Colon (tissue), 2 donors: ENCODE measurements at regions not wholly inside any gene's neighbourhood (a gene's known extent, or its start where the extent isn't known, plus 50 kb on each side); places are given as distances from the start of the nearest gene placed in this dataset.
"Not testable (repeated sequence)": the region's sequence is repeated elsewhere in the genome, so short reads cannot be mapped to it uniquely, and the experiment has no call there.

Experiments used
- FAIRE-seq: peaks from 2 replicates; lab custom pipeline; 2012; peaks lifted over from hg19 to GRCh38; lab: Jason Lieb, UNC
- donor health status: control.
- donor health status: control.

DNA sequence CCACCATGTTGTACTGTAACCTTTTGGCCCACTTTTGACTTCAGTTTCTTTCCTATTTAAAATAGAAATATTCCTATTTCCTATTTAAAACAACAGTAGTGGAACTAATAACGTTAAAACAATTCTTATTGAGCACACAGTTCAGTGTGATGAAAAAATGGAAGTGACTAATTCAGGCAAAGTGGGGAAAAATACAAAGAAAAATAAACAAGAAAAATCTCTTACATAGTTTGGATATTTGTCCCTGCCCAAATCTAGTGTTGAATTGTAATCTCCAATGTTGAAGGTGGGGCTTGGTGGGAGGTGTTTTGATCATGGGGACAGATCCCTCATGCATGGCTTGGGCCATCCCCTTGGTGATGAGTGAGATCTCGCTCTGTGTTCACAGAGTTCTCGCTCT lies 198.1 kb upstream of the CPHXL start:
- no peak for FAIRE-seq

DNA sequence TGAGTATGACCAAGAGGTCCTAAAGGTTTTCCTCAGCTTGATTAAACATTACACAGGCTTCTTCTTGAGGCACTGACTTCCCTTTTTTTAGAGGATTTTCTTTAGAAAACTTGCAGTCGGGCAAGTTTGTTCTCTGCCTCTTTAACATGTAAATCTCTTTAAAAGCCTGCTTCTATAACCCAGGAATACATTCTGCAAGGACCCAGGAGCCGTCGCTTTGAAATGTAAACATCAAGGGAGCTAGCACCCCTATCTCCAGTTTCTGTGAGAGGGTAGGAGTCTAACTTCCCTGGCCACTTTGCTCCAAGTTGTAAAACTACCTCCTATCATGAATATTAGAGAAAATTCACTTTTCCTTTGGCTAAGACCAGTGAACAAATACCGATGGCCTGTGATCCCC lies 201.5 kb upstream of the CPHXL start:
- no peak for FAIRE-seq

DNA sequence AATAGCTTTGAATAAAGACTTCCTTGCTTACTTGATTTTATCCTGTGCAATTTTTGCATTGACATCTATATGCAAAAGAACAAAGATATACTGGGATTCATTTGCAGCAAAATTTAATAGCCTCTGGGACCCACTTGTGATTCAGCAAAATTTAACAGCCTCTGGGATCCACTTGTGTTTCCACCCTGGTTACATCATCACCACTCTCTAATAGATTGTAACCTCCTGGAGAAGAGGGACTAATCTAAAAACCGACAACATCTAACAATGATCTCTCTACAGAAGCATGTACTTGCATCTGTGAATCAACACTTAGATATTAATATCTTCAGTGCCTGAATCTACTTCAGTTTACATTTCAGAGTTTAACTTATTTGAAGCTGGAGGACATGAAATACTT lies 202.0 kb upstream of the CPHXL start:
- no peak for FAIRE-seq

DNA sequence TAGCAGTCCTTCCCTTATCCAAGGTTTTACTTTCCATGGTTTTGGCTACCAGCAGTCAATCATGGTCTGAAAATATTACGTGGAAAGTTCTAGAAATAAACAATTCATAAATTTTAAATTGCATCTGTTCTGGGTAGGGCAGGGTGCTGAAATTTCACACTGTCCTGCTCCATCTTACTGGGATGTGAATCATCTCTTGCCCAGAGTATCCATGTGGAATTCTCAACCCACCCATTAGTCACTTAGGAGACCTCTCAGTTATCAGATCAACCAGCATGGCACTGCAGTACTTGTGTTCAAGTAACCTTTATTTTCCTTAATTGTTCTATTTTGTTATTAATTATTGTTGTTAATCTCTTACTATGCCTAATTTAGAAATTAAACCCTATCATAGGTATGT lies 202.8 kb upstream of the CPHXL start:
- FAIRE-seq, result no peak

DNA sequence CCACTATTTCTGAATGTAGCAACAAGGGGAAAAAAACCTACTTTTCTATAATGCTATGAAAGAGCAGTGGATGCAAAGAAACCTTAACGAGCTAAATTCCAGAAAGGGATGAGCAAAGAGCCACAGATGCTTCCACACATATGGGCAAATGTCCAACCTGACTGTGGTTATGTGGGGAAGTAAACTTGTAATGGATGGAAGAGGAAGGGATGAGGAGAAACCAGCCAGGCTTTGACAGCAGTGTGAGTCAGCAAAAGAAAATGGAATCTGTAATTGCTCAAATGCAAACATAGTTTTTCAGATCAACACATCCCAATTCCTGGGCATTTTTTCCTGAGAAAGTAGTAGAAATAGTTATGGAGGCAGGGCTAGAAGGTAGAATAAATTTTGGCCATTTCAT lies 204.8 kb upstream of the CPHXL start:
- FAIRE-seq, result no peak

DNA sequence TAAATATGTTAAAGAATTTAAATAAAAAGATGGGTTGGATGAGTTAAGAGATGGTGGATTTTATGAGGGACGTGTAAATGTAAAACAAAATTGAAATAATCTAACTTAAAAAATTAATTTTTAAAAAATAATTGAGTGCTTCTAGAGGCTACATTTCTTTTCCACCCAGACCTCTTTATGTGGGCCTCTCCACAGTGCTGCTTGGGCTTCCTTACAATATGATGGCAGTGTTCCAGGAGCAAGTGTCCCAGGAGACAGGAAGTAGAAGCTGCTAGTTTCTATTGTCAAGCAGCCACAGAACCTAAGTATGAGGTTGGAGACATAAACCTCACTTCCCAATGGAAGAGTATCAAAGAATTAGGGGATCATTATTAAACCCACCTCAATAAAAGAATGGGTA lies 205.7 kb upstream of the CPHXL start:
- no peak for FAIRE-seq

DNA sequence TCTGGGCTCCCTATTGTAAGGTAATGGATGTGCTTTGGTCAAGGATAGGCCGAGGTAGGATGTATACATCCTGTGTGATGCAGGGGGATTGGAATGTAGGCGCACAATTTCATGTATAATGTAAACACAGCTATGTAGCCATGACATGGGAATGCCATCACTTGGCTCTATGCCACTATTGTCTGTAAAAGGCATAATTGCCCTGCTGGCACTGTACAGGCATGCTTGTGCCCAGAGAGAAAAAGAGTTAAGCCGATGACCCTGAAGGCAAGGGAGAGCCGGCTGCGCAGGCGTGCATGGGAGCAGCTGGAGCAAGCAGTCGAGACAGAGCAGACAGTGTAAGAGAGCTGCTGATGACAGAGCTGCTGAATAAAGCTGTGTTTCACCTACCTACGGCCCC lies 212.5 kb upstream of the CPHXL start:
- FAIRE-seq, result no peak

DNA sequence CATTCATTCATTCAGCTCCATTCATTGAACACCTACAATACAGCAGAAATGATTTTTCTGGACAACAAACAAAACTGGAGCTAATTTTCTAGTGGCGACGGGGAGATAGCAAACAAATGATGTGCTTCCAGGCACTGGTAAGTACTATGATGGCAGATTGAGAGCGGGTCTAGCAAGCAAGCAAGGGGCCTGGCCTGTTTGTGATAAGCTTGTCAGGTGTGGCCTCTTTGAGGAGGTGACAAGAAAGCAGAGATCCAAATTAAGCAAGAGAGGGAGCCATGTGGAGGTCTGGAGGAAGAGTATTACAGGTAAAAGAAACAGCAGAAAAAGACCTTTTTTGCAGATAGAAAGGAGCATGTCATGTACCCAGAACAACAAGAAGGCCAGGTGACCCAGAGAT lies 216.1 kb upstream of the CPHXL start:
- FAIRE-seq, result no peak

DNA sequence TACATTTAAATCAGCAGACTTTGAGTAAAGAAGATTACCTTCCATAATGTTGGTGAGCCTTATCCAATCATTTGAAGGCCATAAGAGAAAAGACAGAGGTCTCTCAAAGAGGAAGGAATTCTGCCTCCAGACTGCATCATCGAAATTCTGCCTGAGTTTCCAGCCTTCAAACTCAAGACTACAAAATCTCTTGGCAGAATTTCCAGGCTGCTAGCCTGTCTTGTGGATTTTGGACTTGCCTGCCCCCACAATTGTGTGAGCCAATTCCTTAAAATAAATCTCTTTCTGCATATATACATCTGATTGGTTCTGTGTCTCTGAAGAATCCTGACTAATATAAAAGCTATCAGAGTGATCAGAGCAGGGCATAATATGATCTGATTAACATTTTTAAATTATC lies 216.6 kb upstream of the CPHXL start:
- FAIRE-seq, result no peak

DNA sequence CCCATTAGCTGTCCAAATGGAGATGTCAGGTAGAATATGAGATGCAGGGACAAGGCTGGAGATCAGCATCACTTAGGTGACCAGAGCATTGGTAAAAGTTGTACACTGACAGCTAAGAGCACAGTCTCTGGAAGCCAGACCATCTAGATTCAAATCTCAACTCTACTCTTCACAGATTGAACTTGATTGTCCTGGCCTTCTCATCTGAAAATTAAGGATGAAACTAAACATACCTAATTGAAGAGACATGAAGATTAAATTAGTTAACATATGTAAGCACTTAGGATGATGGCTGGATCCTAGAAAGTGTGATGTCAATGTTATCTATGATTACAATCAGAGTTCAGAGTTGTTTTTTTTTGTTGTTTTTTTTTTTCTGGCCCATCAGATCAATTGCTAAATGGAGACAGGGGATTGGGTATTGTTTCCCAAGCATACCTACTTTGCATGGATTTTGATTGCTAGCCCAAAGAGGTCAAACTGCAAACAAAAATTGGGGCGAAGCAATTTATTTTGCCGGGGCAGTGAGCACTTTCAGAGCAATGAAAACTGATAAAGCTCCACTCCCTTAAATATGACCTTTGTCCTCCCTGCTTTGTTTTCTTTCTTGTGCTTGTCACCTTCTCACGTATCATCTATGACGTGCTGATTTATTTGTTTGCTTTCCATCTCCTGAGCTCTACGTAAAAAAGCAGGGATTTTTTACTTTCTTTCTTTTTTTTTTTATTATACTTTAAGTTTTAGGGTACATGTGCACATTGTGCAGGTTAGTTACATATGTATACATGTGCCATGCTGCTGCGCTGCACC lies 217.6 kb upstream of the CPHXL start:
- no peak for FAIRE-seq

DNA sequence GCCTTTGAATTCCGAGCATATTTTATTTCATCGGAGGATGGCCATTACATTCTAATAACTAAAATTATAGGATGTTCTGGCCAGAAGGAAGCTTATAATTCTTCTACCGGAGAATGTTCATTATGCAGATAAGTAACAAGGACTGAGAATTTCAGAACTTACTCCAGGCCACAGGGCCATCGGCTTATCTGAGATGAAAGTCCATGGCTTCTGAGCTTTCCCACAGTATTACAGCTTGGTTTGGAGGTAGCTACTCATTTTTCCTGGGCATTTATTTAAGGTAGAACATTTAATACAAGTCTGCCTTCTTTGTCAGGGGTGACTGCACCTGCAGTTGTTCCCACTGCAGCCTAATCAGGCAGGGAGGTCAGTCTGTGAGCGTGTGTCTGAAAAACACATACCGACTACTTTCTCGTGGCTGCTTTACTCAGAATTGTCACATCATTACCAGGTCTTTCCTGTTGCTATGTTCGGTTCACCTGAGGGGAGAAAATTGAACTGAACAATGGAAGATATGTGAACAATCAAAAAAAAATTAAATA lies 219.7 kb upstream of the CPHXL start:
- no peak for FAIRE-seq

DNA sequence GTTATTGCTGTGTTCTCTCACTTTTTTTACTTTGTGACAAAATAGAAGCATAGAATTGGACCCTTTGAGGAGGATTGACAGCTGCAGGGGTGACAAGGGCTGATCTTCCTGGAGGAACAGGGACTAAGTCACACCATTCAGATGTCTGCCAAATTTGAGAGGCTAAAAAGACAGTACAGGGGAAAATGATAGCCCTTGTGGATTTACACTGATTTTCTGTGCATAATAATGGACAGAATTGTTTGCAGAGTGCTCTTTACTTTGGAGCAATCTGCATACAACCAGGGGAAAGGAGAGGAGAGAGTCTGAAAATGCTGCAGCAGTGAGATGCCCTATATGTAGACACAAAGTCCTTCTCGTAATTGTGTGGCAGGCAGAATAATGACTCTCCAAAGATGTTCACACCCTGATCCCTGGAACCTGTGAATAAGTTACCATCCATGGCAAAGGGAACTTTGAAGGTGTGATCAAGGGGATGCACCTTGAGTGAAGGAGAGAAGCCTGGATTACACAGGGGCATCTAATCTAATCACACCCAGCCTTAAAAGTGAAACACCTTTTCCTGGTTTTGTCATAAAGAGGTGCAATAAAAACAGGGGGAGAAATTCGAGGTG lies 221.4 kb upstream of the CPHXL start:
- FAIRE-seq, result no peak

DNA sequence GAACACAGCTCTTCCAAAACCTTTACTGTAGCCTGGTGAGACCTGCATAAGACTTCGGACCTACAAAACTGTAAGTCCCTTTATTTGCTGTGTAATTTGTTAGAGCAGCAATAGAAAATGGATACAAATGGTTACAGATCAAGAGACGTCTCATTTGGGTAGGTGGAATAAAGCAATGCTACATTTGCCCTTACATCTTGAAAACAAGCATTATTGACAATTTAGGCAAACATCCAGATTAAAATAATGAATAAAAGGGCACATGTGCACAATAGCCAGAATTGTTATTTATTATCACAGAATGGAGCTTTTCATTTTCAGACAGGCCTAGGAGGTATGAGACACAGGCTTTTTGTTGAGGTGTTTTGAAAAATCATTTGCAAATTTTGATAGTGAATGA lies 222.2 kb upstream of the CPHXL start:
- FAIRE-seq, result no peak

DNA sequence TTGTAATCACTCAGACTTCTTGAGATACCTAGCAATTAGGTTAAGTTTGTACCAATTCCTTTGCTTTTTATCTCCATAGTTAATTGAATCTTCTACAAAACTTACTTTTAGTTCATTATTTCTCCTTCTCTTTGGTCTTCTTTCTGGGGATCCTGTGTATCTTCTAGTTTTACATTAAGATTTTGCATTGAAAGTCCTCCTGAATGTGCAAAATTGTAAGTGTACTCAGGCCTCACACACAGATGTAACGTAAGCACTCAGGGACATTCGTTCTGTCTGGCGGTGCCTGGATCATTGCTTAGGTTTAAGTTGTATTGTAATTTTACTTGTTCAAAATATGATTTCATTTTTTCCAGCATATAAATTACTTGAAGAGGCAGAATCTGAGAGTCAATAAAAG lies 222.6 kb upstream of the CPHXL start:
- FAIRE-seq, result no peak

DNA sequence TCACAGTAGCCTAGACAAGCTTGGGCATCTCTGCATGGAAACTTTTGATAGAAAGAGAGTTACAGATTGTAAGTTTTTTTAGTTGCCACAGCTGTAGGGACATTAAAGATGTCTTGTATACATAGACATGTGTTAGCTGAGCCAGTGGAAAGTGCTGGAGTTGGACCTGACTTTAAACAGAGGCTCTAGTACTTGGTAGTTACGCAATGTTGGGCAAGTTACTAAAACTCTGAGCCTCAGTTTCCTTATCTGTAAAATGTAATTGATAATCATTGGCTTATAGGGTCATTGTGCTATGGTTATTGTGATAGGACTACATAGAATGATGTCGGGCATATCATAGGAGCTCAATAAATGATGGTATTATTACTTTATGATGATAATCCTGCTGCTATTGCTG lies 225.8 kb upstream of the CPHXL start:
- FAIRE-seq, result no peak

DNA sequence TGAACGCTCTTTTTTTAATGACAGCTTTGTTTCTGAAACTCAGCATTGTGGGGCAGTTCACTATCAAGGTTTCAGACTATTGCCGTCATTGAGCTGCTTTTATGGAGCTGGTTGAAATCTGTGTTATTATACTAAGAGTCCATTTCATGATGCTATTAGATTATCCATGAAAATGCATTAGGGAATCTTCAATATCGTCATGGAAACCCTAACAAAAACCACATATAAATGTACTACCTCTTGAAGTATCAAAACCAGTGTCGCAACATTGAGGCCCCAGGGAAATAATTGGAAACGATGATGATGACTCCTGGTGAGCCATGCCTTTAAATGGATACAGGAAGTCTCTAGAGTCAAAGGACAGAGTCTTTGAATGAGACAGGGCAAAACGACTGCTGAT lies 231.6 kb upstream of the CPHXL start:
- FAIRE-seq, result no peak

DNA sequence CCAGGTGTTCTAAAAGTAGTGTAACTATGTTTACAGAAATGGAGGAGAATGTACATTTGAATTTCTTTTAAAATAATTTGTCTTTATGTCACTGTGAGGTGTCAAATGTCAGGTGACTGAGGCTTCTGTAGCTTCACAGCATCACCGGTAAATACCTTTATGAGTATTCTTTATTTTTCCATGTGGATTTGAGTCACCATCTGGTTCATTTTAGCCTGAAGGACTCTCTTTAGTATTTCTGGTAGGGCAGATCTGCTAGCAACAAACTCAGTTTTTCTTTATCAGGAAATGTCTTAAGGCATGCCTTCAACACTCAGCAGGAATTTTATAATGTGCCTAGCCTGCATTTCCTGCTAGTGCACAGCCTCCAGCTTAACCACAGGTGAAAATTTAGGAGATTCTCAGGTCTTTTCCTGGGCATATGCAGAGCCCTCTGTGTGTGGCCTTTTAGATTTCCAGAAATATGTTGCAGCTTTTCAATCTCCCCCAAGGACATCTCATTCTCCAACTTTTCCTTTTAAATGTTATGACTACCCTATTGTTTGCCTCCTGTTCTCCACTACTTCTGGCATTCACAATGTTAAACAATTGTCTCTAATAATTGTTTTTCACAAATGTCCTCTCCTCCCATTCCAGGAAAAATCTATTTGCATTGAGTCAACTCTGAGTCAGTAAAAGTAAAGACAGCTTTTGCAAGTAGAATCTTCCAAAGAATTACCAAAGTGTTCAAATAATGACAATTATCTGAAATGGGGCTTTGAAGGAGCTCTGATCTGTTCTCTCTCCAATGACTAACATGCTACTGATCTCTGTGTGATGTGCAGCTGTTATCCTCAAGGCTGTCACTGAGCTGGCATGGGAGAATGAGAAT lies 239.4 kb upstream of the CPHXL start:
- no peak for FAIRE-seq

DNA sequence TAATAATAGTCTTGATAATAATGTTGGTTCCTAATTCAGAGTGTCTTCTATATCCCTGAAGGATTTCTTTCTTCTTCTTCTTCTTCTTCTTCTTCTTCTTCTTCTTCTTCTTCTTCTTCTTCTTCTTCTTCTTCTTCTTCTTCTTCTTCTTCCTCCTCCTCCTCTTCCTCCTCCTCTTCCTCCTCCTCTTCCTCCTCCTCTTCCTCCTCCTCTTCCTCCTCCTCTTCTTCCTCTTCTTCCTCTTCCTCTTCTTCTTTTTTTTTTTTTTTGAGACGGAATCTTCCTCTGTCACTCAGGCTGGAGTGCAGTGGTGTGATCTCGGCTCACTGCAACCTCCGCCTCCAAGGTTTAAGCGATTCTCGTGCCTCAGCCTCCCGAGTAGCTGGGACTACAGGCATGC lies 242.8 kb upstream of the CPHXL start:
- not testable (repeated sequence) for FAIRE-seq

DNA sequence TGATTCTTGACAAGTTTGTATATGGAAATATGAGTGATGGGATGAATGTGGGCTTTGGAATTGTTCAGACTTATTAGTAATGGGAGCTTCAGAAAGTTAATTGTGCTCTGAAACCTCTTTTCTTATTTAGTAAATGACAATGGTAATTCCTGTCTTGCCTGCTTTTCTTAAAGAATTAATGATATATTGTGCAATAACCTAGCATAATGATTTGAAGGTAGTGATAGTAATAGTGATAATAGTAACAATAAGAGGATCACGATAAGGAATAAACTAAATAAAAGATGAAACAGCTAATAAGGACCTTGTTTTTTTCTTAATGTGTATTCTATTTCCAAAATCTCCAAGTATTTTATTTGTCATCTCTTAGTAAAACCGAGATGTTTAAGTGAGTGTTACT lies 245.0 kb upstream of the CPHXL start:
- FAIRE-seq, result no peak

DNA sequence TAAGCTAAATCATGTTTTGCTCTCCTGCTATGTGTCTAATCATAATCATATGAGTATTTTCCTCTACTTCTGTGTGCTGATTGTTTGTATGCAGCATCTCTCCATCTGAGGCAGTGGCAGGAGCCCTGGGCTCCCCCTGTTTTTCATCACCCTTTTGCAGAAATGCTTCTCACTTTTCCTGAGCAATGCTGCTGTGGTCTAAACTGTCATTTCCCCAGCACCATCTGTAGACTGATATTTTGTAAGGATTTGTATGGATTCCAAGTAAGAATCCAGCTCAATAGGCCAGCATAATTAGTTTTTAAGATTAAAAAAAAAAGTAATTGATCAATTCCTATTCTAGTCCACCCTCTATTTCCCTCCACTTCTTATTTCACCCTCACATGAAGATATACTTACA lies 257.0 kb upstream of the CPHXL start:
- FAIRE-seq, result no peak

DNA sequence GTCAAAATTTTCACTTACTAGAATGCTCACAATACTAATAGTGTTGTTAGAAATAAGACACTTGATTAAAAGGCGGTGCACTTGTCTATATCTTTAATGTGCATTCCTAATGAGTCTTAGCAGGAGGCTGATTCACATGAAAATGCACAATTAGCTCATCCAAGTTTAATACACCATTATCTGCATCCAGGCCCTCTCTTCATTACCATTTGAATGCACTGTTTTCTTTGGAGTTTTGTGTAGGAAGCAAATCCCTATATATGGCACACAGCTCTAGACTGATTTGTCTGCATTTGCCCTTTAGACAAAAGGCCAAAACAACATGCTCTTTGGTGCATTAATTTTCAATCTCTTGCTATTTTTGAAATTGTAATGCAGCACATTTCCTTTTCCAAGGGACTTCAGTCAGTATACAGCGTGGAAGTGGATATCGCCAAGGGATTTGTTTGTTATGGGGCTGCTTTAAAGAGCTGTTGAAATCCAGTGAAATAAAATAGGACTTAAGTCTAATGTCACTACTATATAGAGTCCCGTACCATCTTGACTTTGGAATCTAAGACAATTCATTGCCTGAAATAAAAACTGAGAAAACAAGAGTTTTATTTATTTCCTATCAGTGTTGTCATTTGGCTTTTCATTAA lies 257.6 kb upstream of the CPHXL start:
- no peak for FAIRE-seq

DNA sequence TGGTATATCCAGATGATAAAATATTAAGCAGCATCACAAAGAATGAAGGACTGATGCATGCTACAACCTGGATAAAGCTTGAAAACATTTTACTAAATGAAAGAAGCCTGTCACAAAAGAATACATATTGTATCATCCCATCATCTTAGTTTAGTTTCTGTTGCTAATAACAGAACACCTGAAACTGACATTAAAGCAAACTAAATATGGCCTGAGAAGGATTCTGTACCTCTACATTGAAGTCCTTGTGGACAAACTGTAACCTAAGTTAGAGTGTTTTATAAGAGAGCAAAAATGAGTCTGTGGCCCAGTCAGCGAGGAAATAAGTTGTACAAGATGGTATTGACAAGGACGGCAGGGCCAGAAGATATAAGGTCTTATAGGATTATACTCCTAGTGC lies 261.0 kb upstream of the CPHXL start:
- FAIRE-seq, result no peak
